MCF 10A (cell line): ENCODE measurements at regions not wholly inside any gene's neighbourhood (a gene's known extent, or its start where the extent isn't known, plus 50 kb on each side); places are given as distances from the start of the nearest gene placed in this dataset.

Experiments used
- BruUV-seq: library from RNA; stranded (reverse); fragments of 400-500 nt; replicated peaks from 2 replicates; lab custom pipeline; 2021; lab: Mats Ljungman, UMichigan
- CTCF ChIA-PET: fragments of 300-600 bp; sonication (Branson Sonifier 250); formaldehyde crosslinking; extraction: SDS; loops from one replicate; lab custom pipeline; 2021; ENCODE audit warnings: antibody characterized with exemption, inconsistent platforms; lab: Yijun Ruan, JAX
- POLR2A ChIA-PET: fragments of 300-600, 350-650 bp; sonication (Branson Sonifier 250); formaldehyde crosslinking; extraction: SDS; loops from one replicate; lab custom pipeline; 2020; ENCODE audit warnings: antibody characterized with exemption, inconsistent platforms; lab: Yijun Ruan, JAX
- DNase-seq: peaks from one replicate; pipeline ENCODE4 v3.0.0-alpha.2; 2018; ENCODE audit not compliant: unreplicated experiment
- H3K27ac Mint-ChIP-seq: one replicate; pipeline ENCODE4 v1.8.0; 2022; ENCODE audit warnings: mild to moderate bottlenecking, low read depth, mixed read lengths; ENCODE audit not compliant: unreplicated experiment
- H3K27me3 Mint-ChIP-seq: one replicate; pipeline ENCODE4 v1.8.0; 2022; ENCODE audit warnings: mixed read lengths; ENCODE audit not compliant: insufficient read depth, unreplicated experiment
- H3K36me3 Mint-ChIP-seq: one replicate; pipeline ENCODE4 v1.8.0; 2022; ENCODE audit warnings: mild to moderate bottlenecking, moderate library complexity, mixed read lengths; ENCODE audit not compliant: insufficient read depth, unreplicated experiment
- H3K4me1 Mint-ChIP-seq: one replicate; pipeline ENCODE4 v1.8.0; 2022; ENCODE audit warnings: mixed read lengths; ENCODE audit not compliant: insufficient read depth, unreplicated experiment
- H3K4me3 Mint-ChIP-seq: one replicate; pipeline ENCODE4 v1.8.0; 2022; ENCODE audit warnings: mild to moderate bottlenecking, moderate library complexity, mixed read lengths; ENCODE audit not compliant: unreplicated experiment
- H3K9me3 Mint-ChIP-seq: one replicate; pipeline ENCODE4 v1.8.0; 2022; ENCODE audit warnings: mixed read lengths; ENCODE audit not compliant: unreplicated experiment
- CTCF ChIP-seq: fragments of 200-600 bp; IDR thresholded peaks from one replicate; pipeline ENCODE4 v1.8.0; 2022; ENCODE audit warnings: antibody characterized with exemption, mild to moderate bottlenecking; ENCODE audit not compliant: unreplicated experiment
- intact Hi-C: fragments of 100-400 bp; cut with micrococcal nuclease; formaldehyde crosslinking; loops from 2 replicates; pipeline ENCODE4 v1.14.1; 2022

- Mint-ChIP-seq H3K36me3 (no peaks in the 10 kb centered on the region), H3K27me3 (peaks cover 2% of the 10 kb centered on the region), H3K4me1 (peaks cover 30% of the 10 kb centered on the region), H3K4me3 (no peak overlapping the region), H3K9me3 (no peaks in the 10 kb centered on the region), H3K27ac (no peak overlapping the region)
- ChIA-PET CTCF (interaction anchor here (0.6 to 0.8 kb wide), 2 partner anchors 41 to 1733 kb away, joined by 3 read pairs; no protein-coding TSS in a partner anchor), POLR2A (interaction anchor here (0.6 to 0.8 kb wide), 2 partner anchors 81 to 119 kb away, joined by 3 read pairs; no protein-coding TSS in a partner anchor)
- no peak for DNase-seq
- no peak for TF ChIP-seq CTCF
- intact Hi-C loops = no loop called here
- BruUV-seq = no TSS peak
These were observed 187.0 kb upstream of the TAB2 start for GRCh38 chr6:149130508-149130907.

DNA sequence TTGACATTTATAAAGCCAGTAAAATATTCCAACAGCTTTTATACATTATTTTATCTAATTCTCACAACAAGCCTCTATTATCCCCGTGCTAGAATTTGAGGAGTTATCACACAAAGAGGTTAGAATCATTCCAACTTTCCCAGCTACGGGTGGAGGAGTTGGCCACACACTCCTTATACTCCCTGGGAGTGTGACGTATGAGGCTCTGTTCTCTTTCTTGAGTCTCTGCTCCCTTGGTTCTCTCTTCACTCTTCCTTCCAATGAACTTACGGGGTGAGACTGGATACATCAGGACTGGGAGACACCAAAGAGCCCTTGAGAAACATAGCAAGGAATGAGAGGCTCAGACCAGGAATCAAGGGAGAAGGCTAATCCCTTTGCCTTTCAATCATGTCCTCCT lies 185.6 kb upstream of the TAB2 start:
- no peaks in the 10 kb centered on the region for H3K9me3 Mint-ChIP-seq
- H3K27me3 Mint-ChIP-seq = no peaks in the 10 kb centered on the region
- CTCF ChIA-PET = interaction anchor here (0.6 kb wide), 1 partner anchor 65 kb away, joined by 3 read pairs; no protein-coding TSS in a partner anchor
- H3K27ac Mint-ChIP-seq = no peak overlapping the region
- no peak for DNase-seq
- TF ChIP-seq CTCF = no peak
- intact Hi-C loops = no loop called here
- peaks cover 23% of the 10 kb centered on the region for H3K4me1 Mint-ChIP-seq
- no peaks in the 10 kb centered on the region for H3K36me3 Mint-ChIP-seq
- no TSS peak for BruUV-seq
- H3K4me3 Mint-ChIP-seq = no peak overlapping the region
- POLR2A ChIA-PET = interaction anchor here (0.7 to 1.3 kb wide), 3 partner anchors 32 to 297 kb away, joined by 3 to 5 read pairs (median 3); no protein-coding TSS in a partner anchor

GRCh38 chr6:149132336-149132735 lies 185.2 kb upstream of the TAB2 start:
- no peaks in the 10 kb centered on the region for H3K9me3 Mint-ChIP-seq
- ChIA-PET CTCF (no interaction called here), POLR2A (interaction anchor here (1.3 kb wide), 1 partner anchor 204 kb away, joined by 3 read pairs; no protein-coding TSS in a partner anchor)
- H3K27ac Mint-ChIP-seq = no peak overlapping the region
- no peaks in the 10 kb centered on the region for H3K36me3 Mint-ChIP-seq
- DNase-seq = no peak
- intact Hi-C loops = no loop called here
- no peak overlapping the region for H3K4me3 Mint-ChIP-seq
- H3K4me1 Mint-ChIP-seq = peaks cover 19% of the 10 kb centered on the region
- TF ChIP-seq CTCF = no peak
- no peaks in the 10 kb centered on the region for H3K27me3 Mint-ChIP-seq
- no TSS peak for BruUV-seq

- Mint-ChIP-seq H3K36me3 (no peaks in the 10 kb centered on the region), H3K4me3 (no peak overlapping the region), H3K9me3 (no peaks in the 10 kb centered on the region), H3K27me3 (no peaks in the 10 kb centered on the region), H3K27ac (no peak overlapping the region), H3K4me1 (peaks cover 9% of the 10 kb centered on the region)
- no TSS peak for BruUV-seq
- DNase-seq = no peak
- intact Hi-C loops = no loop called here
- no peak for TF ChIP-seq CTCF
- CTCF ChIA-PET = no interaction called here
- POLR2A ChIA-PET = no interaction called here
These were observed 183.0 kb upstream of the TAB2 start for GRCh38 chr6:149134511-149134933.
